Heart left ventricle (tissue), 16 donors: ENCODE measurements at regions not wholly inside any gene's neighbourhood (a gene's known extent, or its start where the extent isn't known, plus 50 kb on each side); places are given as distances from the start of the nearest gene placed in this dataset.

Source experiments
- ATAC-seq, 4 donors: fragments of 200-7000 bp; cut with Tn5 transposase; one replicate each; pipeline ENCODE4 v1.9.1; 2020 to 2022; ENCODE audit warnings: moderate library complexity in 4 of 4, mild to moderate bottlenecking in 3 of 4, moderate number of reproducible peaks in 1 of 4
- DNase-seq, 5 donors: peaks; one replicate each; pipeline ENCODE4 v3.0.0-alpha.2; 2020
- H3K27ac ChIP-seq, 12 donors: fragments of 200-600 bp; sonication (generic) in 4 of 12; one replicate each; pipeline versions ENCODE4 v1.5.0 to v1.8.0; 2016 to 2022; ENCODE audit warnings: mild to moderate bottlenecking in 2 of 12
- H3K27me3 ChIP-seq, 9 donors: fragments of 200-600 bp; sonication (generic) in 2 of 9; one replicate each; pipeline versions ENCODE4 v1.5.1 to v1.8.0; 2016 to 2022; ENCODE audit warnings: mild to moderate bottlenecking in 3 of 9
- H3K36me3 ChIP-seq, 9 donors: fragments of 200-600 bp; sonication (generic) in 2 of 9; one replicate each; pipeline versions ENCODE4 v1.5.0 to v1.8.0; 2018 to 2022; ENCODE audit warnings: mild to moderate bottlenecking in 2 of 9
- H3K4me1 ChIP-seq, 12 donors: fragments of 200-600 bp; sonication (generic) in 4 of 12; one replicate each; pipeline versions ENCODE4 v1.5.0 to v1.8.0; 2016 to 2022; ENCODE audit warnings: mild to moderate bottlenecking in 3 of 12
- H3K4me3 ChIP-seq, 12 donors: fragments of 200-600 bp; sonication (generic) in 4 of 12; one replicate each; pipeline versions ENCODE4 v1.5.0 to v1.8.0; 2017 to 2022; ENCODE audit warnings: mild to moderate bottlenecking in 9 of 12, moderate library complexity in 4 of 12
- H3K9me3 ChIP-seq, 12 donors: fragments of 200-600 bp; sonication (generic) in 4 of 12; one replicate each; pipeline versions ENCODE4 v1.5.0 to v1.8.0; 2016 to 2022; ENCODE audit warnings: mild to moderate bottlenecking in 1 of 12
- POLR2A ChIP-seq, 2 donors: fragments of 450-650 bp; IDR thresholded peaks; one replicate each; pipeline ENCODE4 v1.6.1; 2017; ENCODE audit warnings: antibody characterized with exemption in 2 of 2, mild to moderate bottlenecking in 2 of 2, moderate library complexity in 2 of 2
- WGBS, 4 donors: extraction: QIAGEN DNeasy Blood & Tissue Kit in 2 of 4; methylation state at CpG; one replicate each; pipeline versions ENCODE4 v1.1.5 to v1.1.7; 2013 to 2018; 5-methylcytosine and 5-hydroxymethylcytosine counted together
- intact Hi-C, 10 donors: fragments of 100-400 bp; cut with DNase I; formaldehyde crosslinking; loops; one replicate each; pipeline versions ENCODE4 v1.11.1 to v1.14.2; 2022
- TF ChIP-seq, protein P1 (sequence below), 12 donors: fragments of 200-600 bp; sonication (generic) in 4 of 12; IDR thresholded peaks; one replicate each; pipeline versions ENCODE4 v1.5.0 to v1.8.0; 2018 to 2022; ENCODE audit warnings: antibody characterized with exemption in 12 of 12, mild to moderate bottlenecking in 5 of 12
- donor health status: ischemic (EF 13 %, LVEDD 7.1; RV severe dilation, severe dysfunction).
- donor health status: healthy with polysubstance abuse.
- donor health status: DM: no; HTN: yes; CAD: no.
- donor health status: DM: no; HTN: no; CAD: no.
- donor health status: ischemic (EF 25% LVEDD 6.9; RV normal size, moderate dysfunction).
- donor health status: ischemic (EF 25% LVEDD 5.7; RV mildly dilated, moderate dysfunction).
- donor health status: healthy.
- donor health status: DM: yes; HTN: yes; CAD: no.
- donor health status: ischemic (EF 35%, LVEDD 5.7; RV mildly dilated, moderate dysfunction).
- donor health status: nonischemic (EF 11% LVEDD 7.7; RV severe dilation, severe dysfunction).
- donor health status: DM: yes; HTN: yes; CAD: no.
- donor health status: PGD.
- donor health status: ischemic (EF 29% LVEDD 5.4; RV normal size, mild dysfunction).
- donor health status: nonischemic (EF 23%, LVEDD 6.1; RV moderate dilation, normal function).

DNA sequence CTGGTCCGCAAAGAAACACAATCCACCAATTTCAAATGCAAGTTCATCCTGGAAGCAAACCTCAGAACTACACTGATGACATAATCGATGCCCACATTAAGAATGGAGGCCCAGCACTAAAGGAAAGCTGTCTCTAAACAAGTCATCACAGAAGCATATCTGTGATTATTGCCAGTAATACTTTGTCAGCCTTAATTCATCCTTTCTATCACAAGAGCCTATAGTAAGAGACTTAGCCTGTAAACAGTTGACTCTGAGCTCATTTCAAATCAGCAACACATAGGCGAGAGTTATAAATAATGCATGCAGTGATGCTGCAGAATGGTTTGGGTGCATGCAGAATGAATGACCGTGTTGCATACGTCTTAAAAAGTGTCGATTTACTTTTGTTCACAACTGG lies 105.9 kb upstream of the ZFP42 start:
- WGBS, 4 donors: 89 to 93% (median 91%) methylated on average over 6 of the region's 6 CpGs
- H3K4me1 ChIP-seq: no peaks in the 10 kb centered on the region
- H3K36me3 ChIP-seq: no peaks in the 10 kb centered on the region
- H3K4me3 ChIP-seq: no peak overlapping the region
- TF ChIP-seq, protein P1, sequence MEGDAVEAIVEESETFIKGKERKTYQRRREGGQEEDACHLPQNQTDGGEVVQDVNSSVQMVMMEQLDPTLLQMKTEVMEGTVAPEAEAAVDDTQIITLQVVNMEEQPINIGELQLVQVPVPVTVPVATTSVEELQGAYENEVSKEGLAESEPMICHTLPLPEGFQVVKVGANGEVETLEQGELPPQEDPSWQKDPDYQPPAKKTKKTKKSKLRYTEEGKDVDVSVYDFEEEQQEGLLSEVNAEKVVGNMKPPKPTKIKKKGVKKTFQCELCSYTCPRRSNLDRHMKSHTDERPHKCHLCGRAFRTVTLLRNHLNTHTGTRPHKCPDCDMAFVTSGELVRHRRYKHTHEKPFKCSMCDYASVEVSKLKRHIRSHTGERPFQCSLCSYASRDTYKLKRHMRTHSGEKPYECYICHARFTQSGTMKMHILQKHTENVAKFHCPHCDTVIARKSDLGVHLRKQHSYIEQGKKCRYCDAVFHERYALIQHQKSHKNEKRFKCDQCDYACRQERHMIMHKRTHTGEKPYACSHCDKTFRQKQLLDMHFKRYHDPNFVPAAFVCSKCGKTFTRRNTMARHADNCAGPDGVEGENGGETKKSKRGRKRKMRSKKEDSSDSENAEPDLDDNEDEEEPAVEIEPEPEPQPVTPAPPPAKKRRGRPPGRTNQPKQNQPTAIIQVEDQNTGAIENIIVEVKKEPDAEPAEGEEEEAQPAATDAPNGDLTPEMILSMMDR (IDR thresholded peaks at IDR 0.05): no peak
- TF ChIP-seq POLR2A (IDR thresholded peaks at IDR 0.05): no peak
- intact Hi-C loops: no loop called here
- ATAC-seq (no peak), DNase-seq (no peak)
- H3K9me3 ChIP-seq: peaks cover 0 to 15% (median 0%) of the 10 kb centered on the region in 12 donors
- H3K27ac ChIP-seq: no peak overlapping the region
- H3K27me3 ChIP-seq: peaks cover 0 to 6% (median 0%) of the 10 kb centered on the region in 9 donors

DNA sequence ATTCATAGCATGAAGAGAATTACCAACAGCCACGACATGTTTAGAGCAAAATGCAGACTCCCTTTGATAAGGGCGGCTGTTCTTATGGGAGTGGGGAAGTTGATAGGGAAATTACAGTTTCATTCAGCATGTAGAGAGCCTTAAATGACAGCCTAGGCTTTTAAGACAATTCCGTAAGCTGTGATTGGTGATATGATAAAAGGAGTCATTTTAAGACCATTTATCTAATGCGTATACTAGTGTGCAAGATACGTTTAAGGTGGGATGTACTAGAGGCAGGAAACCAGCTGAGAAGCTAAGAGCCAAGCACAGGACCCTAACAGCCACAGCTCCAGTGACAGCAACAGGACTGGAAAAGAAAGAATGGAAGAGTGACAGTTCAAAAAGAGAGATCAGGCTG lies 102.2 kb upstream of the ZFP42 start:
- Histone ChIP-seq H3K36me3 (no peaks in the 10 kb centered on the region), H3K27me3 (no peaks in the 10 kb centered on the region), H3K9me3 (no peaks in the 10 kb centered on the region), H3K4me1 (no peaks in the 10 kb centered on the region), H3K4me3 (no peak overlapping the region), H3K27ac (no peak overlapping the region)
- TF ChIP-seq, protein P1 (IDR thresholded peaks at IDR 0.05): no peak
- TF ChIP-seq POLR2A (IDR thresholded peaks at IDR 0.05): no peak
- DNase-seq (no peak), ATAC-seq (no peak)
- WGBS, 4 donors: 53 to 60% (median 56%) methylated on average over 5 of the region's 5 CpGs
- intact Hi-C loops: no loop called here

DNA sequence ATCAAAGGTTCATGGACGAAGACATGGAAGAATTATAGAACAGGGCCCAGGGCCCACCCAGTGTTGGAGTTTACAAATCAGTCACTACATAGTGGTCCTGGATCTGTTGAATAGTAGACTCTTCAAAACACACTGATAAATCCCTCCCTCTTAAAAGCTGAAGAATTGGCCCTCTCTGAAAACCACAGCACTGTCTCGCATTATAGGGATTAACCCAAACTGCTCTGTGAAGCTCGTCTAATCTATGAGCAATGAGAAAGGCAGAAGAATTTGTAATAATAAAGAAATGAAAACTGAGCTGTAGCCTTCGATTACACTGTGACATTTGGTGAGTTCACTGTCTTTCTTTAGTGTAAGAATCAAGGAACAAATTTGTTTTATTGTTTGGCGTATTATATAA lies 92.5 kb upstream of the ZFP42 start:
- peaks cover 0 to 12% (median 0%) of the 10 kb centered on the region in 12 donors for H3K9me3 ChIP-seq
- DNase-seq: no peak
- H3K27me3 ChIP-seq: no peaks in the 10 kb centered on the region
- H3K27ac ChIP-seq: no peak overlapping the region
- intact Hi-C loops: no loop called here
- no peak overlapping the region for H3K4me3 ChIP-seq
- H3K36me3 ChIP-seq: no peaks in the 10 kb centered on the region
- 83 to 88% (median 87%) methylated on average over 5 of the region's 5 CpGs for WGBS, 4 donors
- no peak for TF ChIP-seq POLR2A (IDR thresholded peaks at IDR 0.05)
- TF ChIP-seq, protein P1 (IDR thresholded peaks at IDR 0.05): no peak
- H3K4me1 ChIP-seq: no peaks in the 10 kb centered on the region
- no peak for ATAC-seq

DNA sequence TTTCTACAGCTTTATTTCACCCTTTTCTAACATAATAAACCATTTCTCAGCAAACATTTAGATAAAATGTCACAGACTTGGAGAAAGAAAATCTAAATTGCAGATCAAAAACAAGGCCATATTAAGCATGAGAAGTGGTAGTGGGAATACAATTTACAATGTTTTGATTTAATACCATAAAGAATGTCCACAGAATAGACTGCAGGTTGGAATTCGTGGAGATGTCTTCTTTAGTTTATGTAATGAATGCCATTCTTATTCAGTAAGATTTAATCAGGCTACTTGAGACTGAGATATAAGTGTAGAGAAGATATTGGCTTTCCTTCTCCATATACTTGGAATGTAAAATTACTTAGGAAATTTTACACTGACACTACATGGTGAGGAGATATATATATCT lies 91.9 kb upstream of the ZFP42 start:
- Histone ChIP-seq H3K4me3 (no peak overlapping the region), H3K36me3 (no peaks in the 10 kb centered on the region), H3K27ac (no peak overlapping the region), H3K4me1 (no peaks in the 10 kb centered on the region), H3K27me3 (no peaks in the 10 kb centered on the region), H3K9me3 (peaks cover 0 to 12% (median 0%) of the 10 kb centered on the region in 12 donors)
- DNase-seq (no peak), ATAC-seq (no peak)
- WGBS, 4 donors: 31 to 43% (median 33%) methylated on average over 1 of the region's 1 CpG
- no peak for TF ChIP-seq POLR2A (IDR thresholded peaks at IDR 0.05)
- TF ChIP-seq, protein P1 (IDR thresholded peaks at IDR 0.05): no peak
- intact Hi-C loops: no loop called here
